DND-41 (cell line): ENCODE measurements at regions not wholly inside any gene's neighbourhood (a gene's known extent, or its start where the extent isn't known, plus 50 kb on each side); places are given as distances from the start of the nearest gene placed in this dataset.

Experiments used
- ATAC-seq: fragments of 200-7000 bp; cut with Tn5 transposase; 3 replicates; pipeline ENCODE4 v1.9.1; 2021; ENCODE audit warnings: low read depth; ENCODE audit not compliant: insufficient read depth
- DNase-seq: peaks from one replicate; pipeline ENCODE4 v3.0.0-alpha.2; 2020
- H2AFZ ChIP-seq: 2 replicates; pipeline ENCODE4 v1.6.0; 2012; ENCODE audit warnings: low read depth, low read length
- H3K27ac ChIP-seq: 2 replicates; pipeline ENCODE4 v1.5.1; 2012; ENCODE audit warnings: low read length, inconsistent platforms
- H3K27me3 ChIP-seq: fragments of 200-600 bp; sonication (generic); 2 replicates; pipeline ENCODE4 v1.6.0; 2012; ENCODE audit warnings: low read length, mild to moderate bottlenecking, inconsistent platforms; ENCODE audit not compliant: insufficient read depth, poor library complexity
- H3K36me3 ChIP-seq: 2 replicates; pipeline ENCODE4 v1.5.1; 2012; ENCODE audit warnings: low read length, inconsistent platforms; ENCODE audit not compliant: insufficient read depth
- H3K4me1 ChIP-seq: 2 replicates; pipeline ENCODE4 v1.5.1; 2012; ENCODE audit warnings: mild to moderate bottlenecking, low read length; ENCODE audit not compliant: insufficient read depth
- H3K4me2 ChIP-seq: 2 replicates; pipeline ENCODE4 v1.6.0; 2012; ENCODE audit warnings: mild to moderate bottlenecking, moderate library complexity, low read length, inconsistent platforms; ENCODE audit not compliant: insufficient read depth
- H3K4me3 ChIP-seq, 2 experiments: fragments of 200-600 bp in 1 of 2; shearing (Covaris generic) in 1 of 2; 2 replicates each; pipeline ENCODE4 v1.5.1; 2012 to 2016; ENCODE audit warnings: inconsistent platforms in 2 of 2, low read length in 2 of 2, mild to moderate bottlenecking in 2 of 2, low read depth in 1 of 2, moderate library complexity in 1 of 2
- H3K79me2 ChIP-seq: 2 replicates; pipeline ENCODE4 v1.6.0; 2012; ENCODE audit warnings: low read length, inconsistent platforms; ENCODE audit not compliant: insufficient read depth
- H3K9ac ChIP-seq: 2 replicates; pipeline ENCODE4 v1.6.0; 2012; ENCODE audit warnings: low read depth, mild to moderate bottlenecking, inconsistent platforms, low read length, moderate library complexity
- H3K9me3 ChIP-seq: 2 replicates; pipeline ENCODE4 v1.5.1; 2012; ENCODE audit warnings: low read length, moderate library complexity, mild to moderate bottlenecking, inconsistent platforms; ENCODE audit not compliant: insufficient read depth, severe bottlenecking
- H4K20me1 ChIP-seq: 2 replicates; pipeline ENCODE4 v1.6.0; 2012; ENCODE audit warnings: low read length; ENCODE audit not compliant: insufficient read depth
- CTCF ChIP-seq: IDR thresholded peaks from 2 replicates; pipeline ENCODE4 v1.5.1; 2012; ENCODE audit warnings: borderline replicate concordance, low read length, moderate library complexity, mild to moderate bottlenecking; ENCODE audit not compliant: poor library complexity, severe bottlenecking; ENCODE audit errors: extremely low read depth
- EZH2 ChIP-seq: IDR thresholded peaks from 3 replicates; pipeline ENCODE4 v1.6.1; 2012; ENCODE audit warnings: borderline replicate concordance, low read depth, mild to moderate bottlenecking, moderate library complexity, low read length, inconsistent platforms; ENCODE audit not compliant: severe bottlenecking

GRCh38 chr12:24116548-24116947 lies 167.1 kb upstream of the SOX5 start:
- no peak for DNase-seq
- no peak for ATAC-seq

GRCh38 chr12:24113701-24114100 lies 164.2 kb upstream of the SOX5 start:
- ATAC-seq (no peak), DNase-seq (no peak)
- TF ChIP-seq CTCF (no peak), EZH2 (no peak)
- H3K27me3 ChIP-seq, result no peaks in the 10 kb centered on the region
- H3K36me3 ChIP-seq, result no peaks in the 10 kb centered on the region
- no peak overlapping the region for H3K27ac ChIP-seq
- H3K4me2 ChIP-seq, result no peak overlapping the region
- no peaks in the 10 kb centered on the region for H3K9me3 ChIP-seq
- H3K79me2 ChIP-seq, result no peaks in the 10 kb centered on the region
- no peaks in the 10 kb centered on the region for H4K20me1 ChIP-seq
- H3K9ac ChIP-seq, result no peak overlapping the region
- peaks cover 7% of the 10 kb centered on the region; the same call in 1 of the 2 replicates for H3K4me1 ChIP-seq
- no peak overlapping the region for H3K4me3 ChIP-seq
- no peak overlapping the region for H2AFZ ChIP-seq

More at GRCh38 chr12:24116548-24116947, 167.1 kb upstream of the SOX5 start:
- H2AFZ ChIP-seq, result no peak overlapping the region
- H3K4me2 ChIP-seq, result no peak overlapping the region
- TF ChIP-seq EZH2 (no peak), CTCF (no peak)
- H3K9ac ChIP-seq, result no peak overlapping the region
- no peaks in the 10 kb centered on the region for H3K4me1 ChIP-seq
- H3K79me2 ChIP-seq, result no peaks in the 10 kb centered on the region
- no peaks in the 10 kb centered on the region for H3K27me3 ChIP-seq
- H4K20me1 ChIP-seq, result no peaks in the 10 kb centered on the region
- H3K4me3 ChIP-seq, result no peak overlapping the region
- H3K36me3 ChIP-seq, result no peaks in the 10 kb centered on the region
- H3K27ac ChIP-seq, result no peak overlapping the region
- H3K9me3 ChIP-seq, result no peaks in the 10 kb centered on the region

GRCh38 chr12:24111616-24112015 lies 162.1 kb upstream of the SOX5 start:
- Histone ChIP-seq H3K4me1 (peaks cover 7% of the 10 kb centered on the region; the same call in 1 of the 2 replicates), H4K20me1 (no peaks in the 10 kb centered on the region), H3K4me3 (no peak overlapping the region), H3K27me3 (no peaks in the 10 kb centered on the region), H3K36me3 (no peaks in the 10 kb centered on the region), H3K9ac (no peak overlapping the region), H3K9me3 (no peaks in the 10 kb centered on the region), H3K79me2 (no peaks in the 10 kb centered on the region), H3K27ac (no peak overlapping the region), H2AFZ (no peak overlapping the region), H3K4me2 (no peak overlapping the region)
- TF ChIP-seq EZH2, result no peak
- no peak for TF ChIP-seq CTCF
- ATAC-seq (no peak), DNase-seq (no peak)

- TF ChIP-seq EZH2 (no peak), CTCF (no peak)
- Histone ChIP-seq H3K4me1 (peaks cover 7% of the 10 kb centered on the region; the same call in 1 of the 2 replicates), H3K79me2 (no peaks in the 10 kb centered on the region), H2AFZ (no peak overlapping the region), H4K20me1 (no peaks in the 10 kb centered on the region), H3K27ac (no peak overlapping the region), H3K27me3 (no peaks in the 10 kb centered on the region), H3K9ac (no peak overlapping the region), H3K36me3 (no peaks in the 10 kb centered on the region), H3K4me3 (no peak overlapping the region), H3K9me3 (no peaks in the 10 kb centered on the region), H3K4me2 (no peak overlapping the region)
- DNase-seq, result no peak
- ATAC-seq, result no peak
Observed at GRCh38 chr12:24111086-24111485, 161.6 kb upstream of the SOX5 start.
